Effector memory CD8-positive, alpha-beta T cell (primary cell): ENCODE measurements at regions not wholly inside any gene's neighbourhood (a gene's known extent, or its start where the extent isn't known, plus 50 kb on each side); places are given as distances from the start of the nearest gene placed in this dataset.

ENCODE experiments used
- ATAC-seq: fragments of 150-1000 bp; cut with Tn5 transposase; replicated peaks from 2 replicates; pipeline ENCODE4 v1.10.0; 2021; ENCODE audit warnings: mild to moderate bottlenecking, moderate library complexity
- DNase-seq, 3 experiments: peaks; one replicate each; pipeline ENCODE4 v3.0.0; 2021
- H3K27ac Mint-ChIP-seq, 2 donors: one replicate each; pipeline ENCODE4 v1.8.0; 2022; ENCODE audit warnings: mild to moderate bottlenecking in 2 of 2, mixed read lengths in 2 of 2, moderate library complexity in 2 of 2
- H3K27me3 Mint-ChIP-seq, 2 donors: one replicate each; pipeline ENCODE4 v1.8.0; 2022; ENCODE audit warnings: mixed read lengths in 2 of 2
- H3K36me3 Mint-ChIP-seq: one replicate; pipeline ENCODE4 v1.8.0; 2022; ENCODE audit warnings: mild to moderate bottlenecking, moderate library complexity, mixed read lengths; ENCODE audit not compliant: insufficient read depth
- H3K4me1 Mint-ChIP-seq, 2 donors: one replicate each; pipeline ENCODE4 v1.8.0; 2022; ENCODE audit warnings: low read depth in 2 of 2, mixed read lengths in 2 of 2
- H3K4me3 Mint-ChIP-seq, 2 donors: one replicate each; pipeline ENCODE4 v1.8.0; 2022; ENCODE audit warnings: mild to moderate bottlenecking in 2 of 2, mixed read lengths in 2 of 2, moderate library complexity in 2 of 2
- H3K9me3 Mint-ChIP-seq, 2 donors: one replicate each; pipeline ENCODE4 v1.8.0; 2022; ENCODE audit warnings: mixed read lengths in 2 of 2

GRCh38 chr4:127047930-127048329, 584.8 kb upstream of the INTU start:
- ATAC-seq, result no peak
- H3K27me3 Mint-ChIP-seq, result no peaks in the 10 kb centered on the region
- H3K4me1 Mint-ChIP-seq, result no peaks in the 10 kb centered on the region
- no peak overlapping the region for H3K27ac Mint-ChIP-seq
- DNase-seq, result no peak
- H3K9me3 Mint-ChIP-seq, result peaks cover 15 to 17% of the 10 kb centered on the region in 2 donors
- no peak overlapping the region for H3K4me3 Mint-ChIP-seq
- H3K36me3 Mint-ChIP-seq, result no peaks in the 10 kb centered on the region

- DNase-seq (no peak), ATAC-seq (no peak)
- Mint-ChIP-seq H3K27ac (no peak overlapping the region), H3K27me3 (no peaks in the 10 kb centered on the region), H3K9me3 (peaks cover 15 to 21% of the 10 kb centered on the region in 2 donors), H3K4me3 (no peak overlapping the region), H3K36me3 (no peaks in the 10 kb centered on the region), H3K4me1 (no peaks in the 10 kb centered on the region)
Measured at GRCh38 chr4:127048376-127049044, 584.2 kb upstream of the INTU start.

- ATAC-seq (no peak), DNase-seq (no peak)
- no peaks in the 10 kb centered on the region for H3K27me3 Mint-ChIP-seq
- H3K27ac Mint-ChIP-seq, result no peak overlapping the region
- no peak overlapping the region for H3K4me3 Mint-ChIP-seq
- H3K4me1 Mint-ChIP-seq, result no peaks in the 10 kb centered on the region
- H3K36me3 Mint-ChIP-seq, result no peaks in the 10 kb centered on the region
- H3K9me3 Mint-ChIP-seq, result peaks cover 13 to 23% of the 10 kb centered on the region in 2 donors
Measured at GRCh38 chr4:127049526-127049925, 583.2 kb upstream of the INTU start.

- H3K9me3 Mint-ChIP-seq, result peaks cover 12 to 32% of the 10 kb centered on the region in 2 donors
- ATAC-seq (no peak), DNase-seq (no peak)
- no peaks in the 10 kb centered on the region for H3K4me1 Mint-ChIP-seq
- H3K27me3 Mint-ChIP-seq, result no peaks in the 10 kb centered on the region
- H3K4me3 Mint-ChIP-seq, result no peak overlapping the region
- H3K27ac Mint-ChIP-seq, result no peak overlapping the region
- no peaks in the 10 kb centered on the region for H3K36me3 Mint-ChIP-seq
Measured at GRCh38 chr4:127052742-127053141, 580.0 kb upstream of the INTU start.

- DNase-seq, result no peak
- Mint-ChIP-seq H3K27me3 (no peaks in the 10 kb centered on the region), H3K36me3 (no peaks in the 10 kb centered on the region), H3K4me1 (no peaks in the 10 kb centered on the region), H3K9me3 (peaks cover 11 to 22% of the 10 kb centered on the region in 2 donors), H3K27ac (no peak overlapping the region), H3K4me3 (no peak overlapping the region)
- ATAC-seq, result no peak
Measured at GRCh38 chr4:127055357-127055756, 577.4 kb upstream of the INTU start.

- H3K27ac Mint-ChIP-seq, result no peak overlapping the region
Measured at GRCh38 chr4:127069675-127070074, 563.1 kb upstream of the INTU start.

GRCh38 chr4:127071443-127071842, 561.3 kb upstream of the INTU start:
- H3K4me3 Mint-ChIP-seq, result no peak overlapping the region
- H3K4me1 Mint-ChIP-seq, result no peaks in the 10 kb centered on the region
- DNase-seq (no peak), ATAC-seq (no peak)
- peaks cover 5 to 12% of the 10 kb centered on the region in 2 donors for H3K9me3 Mint-ChIP-seq
- no peaks in the 10 kb centered on the region for H3K36me3 Mint-ChIP-seq
- H3K27ac Mint-ChIP-seq, result no peak overlapping the region
- H3K27me3 Mint-ChIP-seq, result no peaks in the 10 kb centered on the region

More at GRCh38 chr4:127069675-127070074, 563.1 kb upstream of the INTU start:
- Mint-ChIP-seq H3K36me3 (no peaks in the 10 kb centered on the region), H3K9me3 (peaks cover 5 to 12% of the 10 kb centered on the region in 2 donors), H3K27me3 (no peaks in the 10 kb centered on the region), H3K4me1 (no peaks in the 10 kb centered on the region), H3K4me3 (no peak overlapping the region)
- no peak for ATAC-seq
- DNase-seq, result no peak

- H3K4me1 Mint-ChIP-seq, result no peaks in the 10 kb centered on the region
- no peak overlapping the region for H3K27ac Mint-ChIP-seq
- H3K27me3 Mint-ChIP-seq, result no peaks in the 10 kb centered on the region
- H3K4me3 Mint-ChIP-seq, result no peak overlapping the region
- H3K36me3 Mint-ChIP-seq, result no peaks in the 10 kb centered on the region
- DNase-seq (no peak), ATAC-seq (no peak)
- peaks cover 2 to 10% of the 10 kb centered on the region in 2 donors for H3K9me3 Mint-ChIP-seq
Measured at GRCh38 chr4:127080141-127080540, 552.6 kb upstream of the INTU start.

GRCh38 chr4:127081041-127081440, 551.7 kb upstream of the INTU start:
- H3K4me3 Mint-ChIP-seq, result no peak overlapping the region
- no peak overlapping the region for H3K27ac Mint-ChIP-seq
- DNase-seq (no peak), ATAC-seq (no peak)
- H3K4me1 Mint-ChIP-seq, result no peaks in the 10 kb centered on the region
- no peaks in the 10 kb centered on the region for H3K27me3 Mint-ChIP-seq
- no peaks in the 10 kb centered on the region for H3K36me3 Mint-ChIP-seq
- peaks cover 4 to 10% of the 10 kb centered on the region in 2 donors for H3K9me3 Mint-ChIP-seq

- Mint-ChIP-seq H3K4me3 (no peak overlapping the region), H3K27me3 (no peaks in the 10 kb centered on the region), H3K36me3 (no peaks in the 10 kb centered on the region), H3K27ac (no peak overlapping the region), H3K4me1 (no peaks in the 10 kb centered on the region), H3K9me3 (peaks cover 4 to 10% of the 10 kb centered on the region in 2 donors)
- ATAC-seq (no peak), DNase-seq (no peak)
Measured at GRCh38 chr4:127082986-127083385, 549.8 kb upstream of the INTU start.

GRCh38 chr4:127084666-127085065, 548.1 kb upstream of the INTU start:
- no peak overlapping the region for H3K27ac Mint-ChIP-seq
- H3K4me1 Mint-ChIP-seq, result no peaks in the 10 kb centered on the region
- ATAC-seq (no peak), DNase-seq (no peak)
- H3K27me3 Mint-ChIP-seq, result no peaks in the 10 kb centered on the region
- H3K36me3 Mint-ChIP-seq, result no peaks in the 10 kb centered on the region
- H3K4me3 Mint-ChIP-seq, result no peak overlapping the region
- H3K9me3 Mint-ChIP-seq, result peaks cover 4 to 10% of the 10 kb centered on the region in 2 donors

GRCh38 chr4:127097061-127097460, 535.7 kb upstream of the INTU start:
- ATAC-seq (no peak), DNase-seq (no peak)
- no peak overlapping the region for H3K27ac Mint-ChIP-seq
- H3K36me3 Mint-ChIP-seq, result no peaks in the 10 kb centered on the region
- H3K27me3 Mint-ChIP-seq, result no peaks in the 10 kb centered on the region
- peaks cover 0 to 7% of the 10 kb centered on the region in 2 donors for H3K9me3 Mint-ChIP-seq
- no peaks in the 10 kb centered on the region for H3K4me1 Mint-ChIP-seq
- no peak overlapping the region for H3K4me3 Mint-ChIP-seq

- ATAC-seq, result no peak
- Mint-ChIP-seq H3K27me3 (no peaks in the 10 kb centered on the region), H3K9me3 (peaks cover 3 to 13% of the 10 kb centered on the region in 2 donors), H3K4me3 (no peak overlapping the region), H3K4me1 (no peaks in the 10 kb centered on the region), H3K27ac (no peak overlapping the region), H3K36me3 (no peaks in the 10 kb centered on the region)
- DNase-seq, result no peak
Measured at GRCh38 chr4:127102361-127102760, 530.4 kb upstream of the INTU start.

- ATAC-seq (no peak), DNase-seq (no peak)
- no peak overlapping the region for H3K27ac Mint-ChIP-seq
- H3K4me3 Mint-ChIP-seq, result no peak overlapping the region
- no peaks in the 10 kb centered on the region for H3K4me1 Mint-ChIP-seq
- H3K36me3 Mint-ChIP-seq, result no peaks in the 10 kb centered on the region
- no peaks in the 10 kb centered on the region for H3K27me3 Mint-ChIP-seq
- peaks cover 3 to 20% of the 10 kb centered on the region in 2 donors for H3K9me3 Mint-ChIP-seq
Measured at GRCh38 chr4:127103681-127104115, 529.1 kb upstream of the INTU start.
